HEK293 (cell line): ENCODE measurements at regions not wholly inside any gene's neighbourhood (a gene's known extent, or its start where the extent isn't known, plus 50 kb on each side); places are given as distances from the start of the nearest gene placed in this dataset.

Experiments
- CTCF ChIP-seq: fragments of 450-650 bp; formaldehyde crosslinking; IDR thresholded peaks from 2 replicates; pipeline ENCODE4 v1.5.1; 2016; ENCODE audit warnings: missing biosample characterization, missing genetic modification characterization
- YY1 ChIP-seq: fragments of 450-650 bp; formaldehyde crosslinking; IDR thresholded peaks from 2 replicates; pipeline ENCODE4 v1.5.1; 2018; ENCODE audit warnings: missing biosample characterization, missing genetic modification characterization
- ZFP69B ChIP-seq: fragments of 450-650 bp; formaldehyde crosslinking; IDR thresholded peaks from 2 replicates; pipeline ENCODE4 v1.5.1; 2016; ENCODE audit warnings: missing biosample characterization, missing genetic modification characterization
- ZNF138 ChIP-seq: fragments of 450-650 bp; formaldehyde crosslinking; IDR thresholded peaks from 2 replicates; pipeline ENCODE4 v1.5.1; 2016; ENCODE audit warnings: missing biosample characterization, missing genetic modification characterization, borderline replicate concordance
- ZNF239 ChIP-seq: fragments of 450-650 bp; formaldehyde crosslinking; IDR thresholded peaks from 2 replicates; pipeline ENCODE4 v1.5.1; 2016; ENCODE audit warnings: missing biosample characterization, missing genetic modification characterization
- ZNF280D ChIP-seq: fragments of 450-650 bp; formaldehyde crosslinking; IDR thresholded peaks from 2 replicates; pipeline ENCODE4 v1.5.1; 2016; ENCODE audit warnings: missing biosample characterization, missing genetic modification characterization
- ZNF366 ChIP-seq: fragments of 450-650 bp; formaldehyde crosslinking; conservative IDR thresholded peaks from 2 replicates; pipeline ENCODE4 v1.5.1; 2016; ENCODE audit warnings: missing biosample characterization, missing genetic modification characterization

GRCh38 chr4:160100316-160100715 is 997.4 kb downstream of the RAPGEF2 start:
- no peak for TF ChIP-seq CTCF
- no peak for TF ChIP-seq ZFP69B
- no peak for TF ChIP-seq YY1 (tag by site-specific recombination)
- TF ChIP-seq ZNF366: no peak
- TF ChIP-seq ZNF239 (tag by site-specific recombination): no peak
- no peak for TF ChIP-seq ZNF138 (tag by site-specific recombination)
- no peak for TF ChIP-seq ZNF280D
